DND-41 (cell line): ENCODE measurements at regions not wholly inside any gene's neighbourhood (a gene's known extent, or its start where the extent isn't known, plus 50 kb on each side); places are given as distances from the start of the nearest gene placed in this dataset.

ENCODE experiments used
- CTCF ChIP-seq: IDR thresholded peaks from 2 replicates; pipeline ENCODE4 v1.5.1; 2012; ENCODE audit warnings: borderline replicate concordance, low read length, moderate library complexity, mild to moderate bottlenecking; ENCODE audit not compliant: poor library complexity, severe bottlenecking; ENCODE audit errors: extremely low read depth
- EZH2 ChIP-seq: IDR thresholded peaks from 3 replicates; pipeline ENCODE4 v1.6.1; 2012; ENCODE audit warnings: borderline replicate concordance, low read depth, mild to moderate bottlenecking, moderate library complexity, low read length, inconsistent platforms; ENCODE audit not compliant: severe bottlenecking

GRCh38 chr10:44574596-44575480 is 189.9 kb upstream of the CXCL12 start:
- TF ChIP-seq CTCF (no peak), EZH2 (no peak)
